SK-N-SH treated with all-trans-retinoic acid at 6 μM for 48 hours (cell line): ENCODE measurements at regions not wholly inside any gene's neighbourhood (a gene's known extent, or its start where the extent isn't known, plus 50 kb on each side); places are given as distances from the start of the nearest gene placed in this dataset.
A peak's percentile ranks its signal among the peaks of the same experiment; 100 is the strongest.
"Not testable (repeated sequence)": the region's sequence is repeated elsewhere in the genome, so short reads cannot be mapped to it uniquely, and the experiment has no call there.

Experiments used
- ATAC-seq: fragments of 200-7000 bp; cut with Tn5 transposase; 3 replicates; pipeline ENCODE4 v1.9.1; 2020; ENCODE audit warnings: mild to moderate bottlenecking, moderate library complexity
- ARNTL ChIP-seq: fragments of 450-650 bp; formaldehyde crosslinking; IDR thresholded peaks from 2 replicates; pipeline ENCODE4 v1.5.0; 2020; ENCODE audit warnings: low read depth, mild to moderate bottlenecking, moderate library complexity, borderline replicate concordance
- BACH2 ChIP-seq: fragments of 250-450 bp; sonication (Bioruptor Pico); IDR thresholded peaks from 2 replicates; pipeline ENCODE4 v1.9.0; 2021; ENCODE audit warnings: mild to moderate bottlenecking, borderline replicate concordance
- CSRNP3 ChIP-seq: fragments of 250-450 bp; sonication (Bioruptor Pico); IDR thresholded peaks from 2 replicates; pipeline ENCODE4 v1.5.1; 2021; ENCODE audit warnings: mild to moderate bottlenecking, moderate library complexity
- ESRRG ChIP-seq: fragments of 250-450 bp; sonication (Bioruptor Pico); IDR thresholded peaks from 2 replicates; pipeline ENCODE4 v1.6.1; 2021; ENCODE audit warnings: mild to moderate bottlenecking
- GLIS3 ChIP-seq: fragments of 250-450 bp; sonication (Bioruptor Pico); IDR thresholded peaks from 2 replicates; pipeline ENCODE4 v1.5.0; 2020; ENCODE audit warnings: mild to moderate bottlenecking, moderate library complexity
- ISL1 ChIP-seq: fragments of 250-450 bp; sonication (Bioruptor Pico); IDR thresholded peaks from 2 replicates; pipeline ENCODE4 v2.1.2; 2022; ENCODE audit warnings: mild to moderate bottlenecking, moderate library complexity
- OSR1 ChIP-seq: fragments of 250-450 bp; sonication (Bioruptor Pico); IDR thresholded peaks from 2 replicates; pipeline ENCODE4 v1.8.0; 2022; ENCODE audit warnings: moderate library complexity, mild to moderate bottlenecking, inconsistent platforms
- PATZ1 ChIP-seq: fragments of 250-450 bp; sonication (Bioruptor Pico); IDR thresholded peaks from 2 replicates; pipeline ENCODE4 v1.8.0; 2020; ENCODE audit warnings: mild to moderate bottlenecking, moderate library complexity, borderline replicate concordance
- PPARA ChIP-seq: fragments of 250-450 bp; sonication (Bioruptor Pico); IDR thresholded peaks from 2 replicates; pipeline ENCODE4 v1.5.0; 2020; ENCODE audit warnings: mild to moderate bottlenecking, borderline replicate concordance
- SNAI2 ChIP-seq: fragments of 250-450 bp; sonication (Bioruptor Pico); IDR thresholded peaks from 2 replicates; pipeline ENCODE4 v1.5.0; 2020; ENCODE audit warnings: mild to moderate bottlenecking, moderate library complexity
- TCF4 ChIP-seq: fragments of 250-450 bp; sonication (Bioruptor Pico); IDR thresholded peaks from 2 replicates; pipeline ENCODE4 v1.8.0; 2021; ENCODE audit warnings: mild to moderate bottlenecking, moderate library complexity, borderline replicate concordance
- TOX ChIP-seq: fragments of 250-450 bp; sonication (Bioruptor Pico); IDR thresholded peaks from 2 replicates; pipeline ENCODE4 v1.8.0; 2021; ENCODE audit warnings: mild to moderate bottlenecking, moderate library complexity, borderline replicate concordance
- TSHZ2 ChIP-seq: fragments of 250-450 bp; sonication (Bioruptor Pico); IDR thresholded peaks from 2 replicates; pipeline ENCODE4 v1.5.0; 2020; ENCODE audit warnings: mild to moderate bottlenecking, moderate library complexity
- ZC3H10 ChIP-seq: fragments of 250-450 bp; sonication (Bioruptor Pico); IDR thresholded peaks from 2 replicates; pipeline ENCODE4 v1.5.1; 2021; ENCODE audit warnings: mild to moderate bottlenecking, moderate library complexity
- ZFP30 ChIP-seq: fragments of 450-650 bp; formaldehyde crosslinking; IDR thresholded peaks from 2 replicates; pipeline ENCODE4 v1.5.0; 2022; ENCODE audit warnings: mild to moderate bottlenecking, moderate library complexity
- ZNF565 ChIP-seq: fragments of 450-650 bp; formaldehyde crosslinking; conservative IDR thresholded peaks from 2 replicates; pipeline ENCODE4 v1.5.0; 2020; ENCODE audit warnings: low read depth, mild to moderate bottlenecking, moderate library complexity
- ZNF70 ChIP-seq: fragments of 450-650 bp; formaldehyde crosslinking; IDR thresholded peaks from 2 replicates; pipeline ENCODE4 v1.5.0; 2020; ENCODE audit warnings: mild to moderate bottlenecking, moderate library complexity
- TF ChIP-seq, protein P1 (sequence below): fragments of 250-450 bp; sonication (Bioruptor Pico); IDR thresholded peaks from 2 replicates; pipeline ENCODE4 v1.5.1; 2020; ENCODE audit warnings: low read depth, mild to moderate bottlenecking, moderate library complexity

DNA sequence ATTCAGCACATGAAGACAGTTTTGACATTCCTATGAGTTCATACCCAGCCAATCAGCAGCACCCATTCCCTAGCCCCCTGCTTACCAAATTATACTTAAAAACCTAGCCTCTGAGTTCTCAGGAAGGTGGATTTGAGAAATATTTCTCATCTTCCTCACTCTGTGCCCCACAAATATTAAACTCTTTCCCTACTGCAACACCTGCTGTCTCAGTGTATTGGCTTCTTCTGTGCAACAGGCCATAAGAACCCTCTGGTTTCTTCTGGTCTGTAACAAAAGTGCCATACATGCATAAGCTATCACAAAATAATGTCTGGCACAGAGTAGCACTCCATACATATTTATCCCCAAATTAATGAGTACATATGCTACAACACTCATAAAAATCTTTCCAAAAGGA, 387.4 kb upstream of the CAMK1G start (continued):
- TF ChIP-seq TSHZ2 (no peak), OSR1 (CRISPR knock-in tag) (no peak)

DNA sequence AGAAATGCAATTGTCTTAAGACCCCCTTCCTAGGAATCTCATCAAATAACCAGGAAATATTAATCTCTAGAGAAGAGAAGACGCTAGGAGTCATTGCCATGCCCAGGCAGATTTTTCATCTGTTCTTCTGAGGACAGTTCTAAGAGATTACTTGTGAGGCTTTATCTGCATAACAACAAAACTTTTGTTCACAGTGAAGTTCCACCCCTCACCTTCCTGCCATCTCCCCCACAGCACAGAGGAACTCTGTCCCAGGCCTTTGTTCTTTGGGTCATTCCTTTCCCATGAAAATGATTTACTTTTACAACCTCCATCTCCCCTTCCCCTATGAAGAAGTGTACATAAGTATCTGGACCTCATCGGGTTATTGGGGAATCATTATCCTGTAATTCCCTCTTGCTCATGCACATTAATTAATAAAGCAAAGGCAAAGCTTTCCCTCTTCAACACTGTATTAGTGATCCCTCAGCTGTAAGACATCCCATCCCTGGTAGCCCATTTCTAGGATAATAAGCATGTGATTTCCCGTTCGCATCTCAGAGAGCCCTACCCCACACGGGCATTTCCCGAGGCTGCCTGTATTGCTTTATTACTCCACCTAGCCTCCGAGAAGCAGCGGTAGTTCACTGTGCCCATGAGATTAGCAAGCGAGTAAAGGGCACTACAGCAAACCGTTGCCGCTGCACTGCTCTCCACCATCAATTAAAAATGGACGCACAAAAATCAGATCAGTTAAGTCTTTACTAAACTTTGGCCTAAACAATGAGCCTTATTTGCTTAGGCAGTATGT, 384.4 kb upstream of the CAMK1G start:
- ATAC-seq = no peak
- TF ChIP-seq TCF4 (CRISPR knock-in tag) (no peak), GLIS3 (CRISPR knock-in tag) (no peak), OSR1 (CRISPR knock-in tag) (no peak), BACH2 (CRISPR knock-in tag) (no peak), ZFP30 (CRISPR knock-in tag) (no peak), CSRNP3 (CRISPR knock-in tag) (no peak), SNAI2 (no peak), ISL1 (CRISPR knock-in tag) (no peak), TSHZ2 (no peak)
- TF ChIP-seq, protein P1, sequence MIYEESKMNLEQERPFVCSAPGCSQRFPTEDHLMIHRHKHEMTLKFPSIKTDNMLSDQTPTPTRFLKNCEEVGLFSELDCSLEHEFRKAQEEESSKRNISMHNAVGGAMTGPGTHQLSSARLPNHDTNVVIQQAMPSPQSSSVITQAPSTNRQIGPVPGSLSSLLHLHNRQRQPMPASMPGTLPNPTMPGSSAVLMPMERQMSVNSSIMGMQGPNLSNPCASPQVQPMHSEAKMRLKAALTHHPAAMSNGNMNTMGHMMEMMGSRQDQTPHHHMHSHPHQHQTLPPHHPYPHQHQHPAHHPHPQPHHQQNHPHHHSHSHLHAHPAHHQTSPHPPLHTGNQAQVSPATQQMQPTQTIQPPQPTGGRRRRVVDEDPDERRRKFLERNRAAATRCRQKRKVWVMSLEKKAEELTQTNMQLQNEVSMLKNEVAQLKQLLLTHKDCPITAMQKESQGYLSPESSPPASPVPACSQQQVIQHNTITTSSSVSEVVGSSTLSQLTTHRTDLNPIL (CRISPR knock-in tag) = no peak

DNA sequence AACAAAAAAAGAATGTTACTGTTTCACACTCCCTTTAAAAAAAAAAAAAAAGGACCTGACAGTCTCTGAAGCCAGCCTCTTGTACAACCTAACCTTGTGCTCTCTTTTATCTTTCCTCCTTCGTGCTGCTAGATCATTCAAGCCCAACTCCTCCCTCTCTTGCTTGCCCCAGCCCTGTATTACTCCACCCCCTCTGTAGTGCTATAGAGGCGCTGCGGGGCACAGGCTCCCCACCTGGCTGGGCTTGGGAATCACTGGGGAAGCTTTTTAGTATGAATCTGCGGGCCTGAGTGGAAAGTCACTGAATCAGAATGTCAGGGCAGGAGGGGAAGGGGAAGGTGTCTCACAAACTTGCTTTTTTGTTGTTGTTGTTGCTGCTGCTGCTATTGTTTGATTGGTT, 383.7 kb upstream of the CAMK1G start:
- peak; percentile 33; the same call in 2 of the 3 replicates for ATAC-seq
- TF ChIP-seq TOX (CRISPR knock-in tag) (no peak), BACH2 (CRISPR knock-in tag) (no peak), ZC3H10 (no peak), CSRNP3 (CRISPR knock-in tag) (no peak), ISL1 (CRISPR knock-in tag) (no peak), ZNF565 (CRISPR knock-in tag) (no peak), PPARA (CRISPR knock-in tag) (no peak), TCF4 (CRISPR knock-in tag) (no peak), ZNF70 (CRISPR knock-in tag) (no peak), ESRRG (CRISPR knock-in tag) (no peak), OSR1 (CRISPR knock-in tag) (no peak), PATZ1 (no peak), ARNTL (no peak), ZFP30 (CRISPR knock-in tag) (no peak)

GRCh38 chr1:209202321-209202720, 381.2 kb upstream of the CAMK1G start:
- not testable (repeated sequence) for ATAC-seq
